ENCODE measurements at regions not wholly inside any gene's neighbourhood (a gene's known extent, or its start where the extent isn't known, plus 50 kb on each side); places are given as distances from the start of the nearest gene placed in this dataset.

DNA sequence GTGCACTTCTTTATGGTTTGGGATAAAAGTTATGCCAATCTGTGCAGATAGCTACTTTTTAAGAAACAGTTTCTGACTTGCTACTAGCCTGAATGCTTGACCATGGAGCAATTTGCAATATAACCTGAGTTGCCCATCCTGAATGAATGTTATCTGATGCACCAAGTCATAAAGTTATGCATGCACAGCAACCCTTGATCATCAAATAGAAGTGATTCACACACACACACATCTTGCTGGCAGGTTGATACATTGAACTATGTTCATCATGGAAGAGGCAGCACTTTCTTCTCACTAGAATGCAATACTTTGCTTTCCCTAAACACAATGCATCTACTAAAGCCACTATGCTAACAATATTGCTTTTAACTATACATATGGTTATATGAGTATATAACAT is 311.5 kb downstream of the RFC3 start:
- no peak for DNase-seq

DNA sequence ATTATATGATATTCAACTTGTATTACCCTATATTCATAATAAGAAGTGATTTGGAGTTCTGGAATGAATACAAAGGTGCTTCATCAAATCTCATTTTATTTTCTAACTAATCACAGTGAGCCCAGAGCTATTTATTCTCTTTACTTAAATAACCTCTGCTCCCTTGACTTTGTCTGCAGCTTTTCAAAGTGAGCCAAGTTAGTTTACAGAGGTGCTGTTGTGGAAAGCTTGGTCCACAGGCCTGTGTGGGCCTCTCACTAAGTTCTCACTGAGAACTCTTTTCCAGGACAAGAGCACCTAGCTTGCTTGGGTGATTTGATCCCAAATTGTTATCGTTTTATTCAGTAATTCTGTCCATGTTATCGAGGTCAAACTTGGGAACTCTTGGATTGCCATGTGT is 319.3 kb downstream of the RFC3 start:
- DNase-seq = no peak

- no peak for DNase-seq
These were observed 321.8 kb downstream of the RFC3 start for GRCh38 chr13:34139660-34140227.

DNA sequence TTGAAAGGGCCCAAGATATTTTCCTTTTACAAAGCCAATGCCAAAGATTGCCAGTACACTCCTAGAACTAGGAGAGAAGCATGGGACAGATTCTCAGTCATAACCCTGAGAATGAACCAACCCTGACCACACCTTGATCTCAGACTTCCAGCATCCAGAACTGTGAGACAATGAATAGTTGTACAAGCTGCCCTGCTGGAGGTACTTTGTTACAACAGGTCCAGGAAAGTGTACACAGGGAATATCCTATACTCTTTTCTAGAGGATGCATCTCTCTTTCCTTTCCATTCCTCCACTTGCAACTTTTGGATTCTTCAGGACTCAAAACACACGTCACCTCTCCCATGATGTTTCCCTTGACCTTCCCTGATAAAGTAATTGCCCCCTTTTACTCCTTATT is 325.7 kb downstream of the RFC3 start:
- DNase-seq = no peak

DNA sequence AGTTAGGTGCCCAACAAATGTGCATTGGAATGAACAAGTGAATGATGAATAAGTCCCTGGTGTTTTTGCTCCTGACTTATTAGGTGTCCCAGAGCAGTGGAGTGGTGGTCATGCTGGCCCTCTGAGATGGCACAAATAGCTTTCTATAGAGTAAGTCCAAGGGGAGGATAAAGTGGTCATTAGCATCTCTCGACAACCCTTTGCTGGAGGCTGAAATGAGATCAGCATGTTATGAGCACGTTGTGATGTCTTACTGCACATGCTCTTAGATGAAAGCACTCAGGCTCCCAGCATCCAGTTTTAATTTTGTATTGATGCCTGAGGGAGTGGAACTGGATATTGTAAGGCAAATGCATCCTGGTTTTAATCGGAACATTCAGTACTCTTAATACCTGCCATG is 326.2 kb downstream of the RFC3 start:
- no peak for DNase-seq

GRCh38 chr13:34145061-34145460 is 327.1 kb downstream of the RFC3 start:
- DNase-seq = no peak

DNA sequence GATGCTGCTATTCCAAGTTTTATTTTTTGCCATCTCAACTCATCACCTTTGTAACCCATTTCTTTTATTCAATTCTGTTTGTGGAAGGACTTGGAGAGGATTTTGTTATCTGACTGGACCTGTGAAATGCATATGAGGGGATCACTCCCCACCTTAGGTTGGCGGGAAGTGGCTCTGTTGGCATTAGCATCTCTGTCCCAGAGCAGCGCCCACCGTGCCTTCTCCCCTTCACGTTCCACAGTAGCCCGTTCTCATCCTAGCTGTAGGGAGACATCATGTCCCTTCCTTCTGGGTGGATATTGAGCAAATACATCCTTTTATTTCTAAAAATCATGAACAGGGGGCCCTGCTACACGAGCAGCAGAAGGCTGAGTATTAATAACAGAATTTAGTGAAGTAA is 330.4 kb downstream of the RFC3 start:
- no peak for DNase-seq

DNA sequence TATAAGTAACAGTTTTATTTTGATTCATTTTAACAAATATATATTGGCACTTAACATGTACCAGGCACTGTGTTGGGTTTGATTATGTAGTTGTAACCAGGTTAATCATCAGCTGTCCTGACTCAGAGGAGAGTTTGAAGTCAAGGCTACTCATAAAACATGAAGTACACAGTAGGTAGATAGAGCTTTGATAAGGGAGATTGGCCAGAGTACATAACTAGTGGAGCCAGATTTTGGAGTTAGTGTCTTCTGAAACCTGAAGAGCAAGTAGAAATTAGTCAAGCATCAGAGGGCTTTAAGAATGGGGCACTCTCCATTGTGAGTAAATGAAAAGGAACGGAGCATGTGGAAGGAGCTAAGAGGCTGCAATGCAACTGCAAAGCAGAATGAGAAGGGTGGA is 333.9 kb downstream of the RFC3 start:
- no peak for DNase-seq

- DNase-seq = no peak
These were observed 334.5 kb downstream of the RFC3 start for GRCh38 chr13:34152409-34152808.

- no peak for DNase-seq
These were observed 335.0 kb downstream of the RFC3 start for GRCh38 chr13:34152996-34153395.

DNA sequence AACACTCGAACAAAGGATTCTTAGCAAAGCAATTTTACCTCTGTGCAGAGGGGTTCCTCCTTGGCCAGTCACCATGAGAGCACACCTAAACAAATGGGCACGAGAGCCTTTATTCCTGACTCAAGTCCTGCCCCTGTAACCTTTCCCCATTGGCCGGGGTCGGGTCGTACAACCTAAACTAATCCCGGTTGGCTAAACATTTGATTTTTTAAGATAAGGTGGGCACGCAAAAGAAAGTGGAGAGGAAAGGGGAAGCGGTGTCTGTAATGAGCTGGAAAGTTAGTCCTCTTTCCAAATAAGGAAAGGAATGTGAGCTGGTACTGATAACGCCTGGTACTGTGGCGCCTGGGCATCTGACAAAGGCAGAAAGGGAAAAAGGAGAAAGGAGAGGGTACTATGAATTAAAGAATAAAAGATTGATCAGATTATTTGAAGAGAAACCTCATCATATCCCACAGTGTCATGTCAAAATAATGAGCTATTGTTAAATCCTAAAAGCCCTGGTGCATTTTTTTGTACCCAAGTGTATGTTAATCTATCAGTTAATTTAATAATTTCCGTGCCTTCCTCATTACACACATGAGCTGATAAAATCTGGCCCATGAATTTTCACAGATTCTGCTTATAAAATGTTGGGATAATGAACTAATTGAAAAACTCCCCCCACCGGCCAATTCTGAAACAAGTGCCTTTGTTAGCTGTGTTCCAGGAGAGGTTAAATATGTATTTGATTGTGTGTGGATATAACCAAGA is 335.7 kb downstream of the RFC3 start:
- no peak for DNase-seq

DNA sequence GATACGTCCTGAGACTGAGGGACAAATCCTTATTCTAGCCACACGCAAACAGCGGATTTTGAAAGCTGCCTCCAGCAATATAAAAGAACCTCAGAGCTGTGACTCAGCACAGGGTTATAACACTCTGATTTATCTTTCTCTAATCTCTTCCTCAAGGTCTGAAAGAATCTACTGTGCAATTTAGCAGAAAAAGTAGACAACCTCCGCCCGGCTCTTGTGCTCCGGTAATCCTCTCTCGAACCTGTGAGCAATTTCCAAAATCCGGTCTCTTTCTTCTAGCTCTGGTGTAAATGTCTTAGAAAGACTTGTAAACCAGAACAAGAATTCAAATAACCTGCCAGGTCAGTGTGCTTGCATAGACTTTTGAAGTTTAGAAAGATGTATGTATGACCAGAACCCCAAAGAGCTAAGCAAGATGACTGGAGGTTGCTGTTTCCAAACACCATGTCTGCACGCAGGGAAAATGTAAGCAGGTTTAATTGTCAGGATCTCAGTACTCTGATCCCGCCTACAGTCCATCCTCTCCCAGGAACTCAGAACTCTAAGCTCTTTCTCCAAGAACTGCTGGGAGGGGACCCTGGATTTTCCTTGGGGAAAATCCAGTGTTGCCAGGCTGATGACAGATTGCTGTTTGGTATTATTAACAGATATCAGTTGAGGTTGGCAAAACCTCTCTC is 338.1 kb downstream of the RFC3 start:
- DNase-seq = no peak

DNA sequence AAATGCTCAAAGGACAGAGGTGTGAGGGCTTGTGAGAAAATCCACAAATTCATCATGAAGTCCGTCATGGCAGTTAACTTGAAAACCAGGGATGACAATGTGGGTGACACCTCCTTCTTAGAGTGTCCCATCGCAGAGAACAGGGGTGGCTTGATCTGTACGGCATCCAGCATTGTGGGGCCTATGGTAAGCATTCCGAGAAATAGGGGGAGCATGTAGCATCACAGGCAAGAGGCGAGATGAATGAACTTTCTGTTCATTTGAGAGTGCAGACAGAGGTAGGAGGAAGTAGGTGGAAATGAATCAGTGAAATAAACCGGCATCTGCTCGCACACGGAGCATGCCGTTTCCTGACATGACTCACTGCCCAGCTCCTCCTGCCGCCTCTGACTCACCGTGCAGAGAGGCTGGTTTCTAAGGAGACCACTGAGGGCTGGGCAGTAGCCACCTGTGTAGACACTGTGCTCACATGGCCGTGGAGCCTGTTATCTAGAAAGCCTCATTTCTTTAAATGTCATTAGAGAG is 339.0 kb downstream of the RFC3 start:
- peak; percentile 55 for DNase-seq

DNA sequence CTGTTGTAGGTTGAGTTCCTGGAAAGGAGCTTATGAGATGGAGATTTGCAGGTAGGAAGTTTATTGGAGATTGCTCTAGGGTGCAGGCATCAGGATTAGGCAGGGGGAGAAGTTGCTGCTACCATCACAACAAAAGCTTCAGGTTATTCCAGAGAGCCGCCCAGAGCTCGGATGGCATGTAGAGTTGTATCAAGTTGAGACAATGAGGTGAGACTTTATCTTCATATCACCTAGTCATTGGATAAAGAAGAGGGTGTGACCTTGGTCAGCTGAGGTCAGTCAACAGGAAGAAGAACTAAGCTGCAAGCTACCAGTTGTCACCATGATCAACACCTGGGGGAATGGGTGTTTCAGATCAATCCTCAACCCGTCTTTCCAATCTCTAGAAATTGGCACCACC is 342.0 kb downstream of the RFC3 start:
- no peak for DNase-seq

GRCh38 chr13:34161931-34162543 is 344.1 kb downstream of the RFC3 start:
- DNase-seq = no peak

DNA sequence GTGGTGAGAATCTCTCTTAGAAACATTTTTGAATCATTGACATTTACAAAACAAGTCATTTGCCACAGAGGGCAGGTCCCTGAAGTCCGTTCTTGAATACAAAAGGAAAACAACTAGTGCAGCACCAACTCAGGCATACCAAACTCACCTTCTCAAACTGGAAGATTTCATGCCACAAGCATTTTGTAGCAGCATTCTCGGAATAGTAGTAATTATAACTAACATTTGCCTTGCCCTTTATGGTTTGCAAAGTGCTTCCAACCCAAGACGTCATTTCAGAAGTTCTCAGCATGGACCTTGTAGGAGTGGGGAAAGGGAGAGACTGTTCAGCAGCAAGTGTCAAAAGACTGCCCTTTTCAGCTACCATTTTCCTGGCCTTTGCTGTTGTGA is 344.6 kb downstream of the RFC3 start:
- DNase-seq = no peak

GRCh38 chr13:34164582-34164981 is 346.6 kb downstream of the RFC3 start:
- no peak for DNase-seq

- no peak for DNase-seq
These were observed 347.2 kb downstream of the RFC3 start for GRCh38 chr13:34165158-34165557.

GRCh38 chr13:34166406-34166805 is 348.5 kb downstream of the RFC3 start:
- DNase-seq = no peak

- DNase-seq = no peak
These were observed 349.4 kb downstream of the RFC3 start for GRCh38 chr13:34167347-34167746.

DNA sequence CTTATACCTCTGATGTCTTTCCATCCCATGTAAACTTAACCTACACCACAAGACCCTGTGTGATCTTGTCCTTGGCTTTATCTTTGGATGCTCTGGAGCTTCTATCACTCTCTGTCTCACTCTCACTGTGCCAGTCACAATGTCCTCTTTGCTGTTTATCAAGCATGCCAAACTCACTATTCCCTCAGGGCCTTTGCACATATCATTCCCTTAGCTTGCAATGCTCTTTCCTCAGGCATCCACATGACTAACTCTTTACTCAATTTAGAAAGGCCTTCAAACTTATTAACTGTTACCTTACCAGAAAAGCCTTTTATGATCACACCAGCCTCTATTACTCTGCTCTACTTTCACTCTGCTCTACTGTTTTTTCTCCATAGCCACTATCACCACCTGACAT is 354.1 kb downstream of the RFC3 start:
- no peak for DNase-seq

DNA sequence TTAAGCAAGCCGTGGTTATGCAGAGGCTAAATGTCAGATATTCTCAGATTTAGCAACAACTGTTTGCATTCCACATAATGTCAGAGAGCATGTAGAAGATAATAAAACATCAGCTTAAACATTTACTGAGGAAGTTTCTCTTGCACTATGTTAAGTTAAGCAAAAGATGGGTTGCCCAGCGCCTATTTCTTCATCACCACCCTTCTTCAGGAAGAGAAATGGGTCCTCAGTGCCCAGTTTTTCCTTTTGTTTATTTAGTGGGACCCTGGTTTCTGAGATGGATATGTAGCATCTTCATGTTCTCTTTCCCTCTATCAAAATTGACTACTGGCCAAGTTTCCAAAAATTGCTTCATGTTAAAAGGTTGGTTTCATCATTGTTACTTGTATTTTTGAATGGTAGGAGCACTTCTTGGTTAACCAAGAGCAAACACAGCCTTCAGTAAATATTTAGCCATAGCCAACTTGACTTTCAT is 356.8 kb downstream of the RFC3 start:
- no peak for DNase-seq

GRCh38 chr13:34175551-34175950 is 357.6 kb downstream of the RFC3 start:
- DNase-seq = no peak

- DNase-seq = no peak
These were observed 358.7 kb downstream of the RFC3 start for GRCh38 chr13:34176633-34177032.

Measured in activated CD8-positive, alpha-beta memory T cell treated with anti-CD3 and anti-CD28 coated beads for 24 hours (primary cell).